ENCODE measurements at regions not wholly inside any gene's neighbourhood (a gene's known extent, or its start where the extent isn't known, plus 50 kb on each side); places are given as distances from the start of the nearest gene placed in this dataset.

GRCh38 chr11:11733246-11733747 is 108.5 kb upstream of the USP47 start:
- H3K4me1 ChIP-seq (ENCODE audit: insufficient read depth, low read length), result no peaks in the 10 kb centered on the region
- H3K36me3 ChIP-seq (ENCODE audit: insufficient read depth, low read length), result no peaks in the 10 kb centered on the region
- no peaks in the 10 kb centered on the region for H3K9me3 ChIP-seq (ENCODE audit: insufficient read depth, low read length, severe bottlenecking)
- no peak overlapping the region for H3K9ac ChIP-seq (ENCODE audit: low read depth, low read length)
- H3K27me3 ChIP-seq (ENCODE audit: insufficient read depth, low read length, poor library complexity), result peaks cover 23% of the 10 kb centered on the region
- DNase-seq (no peak), ATAC-seq (ENCODE audit: insufficient read depth, low read depth) (no peak)
- H3K4me3 ChIP-seq (ENCODE audit: low read depth in 1 of 2, low read length in 2 of 2), result no peak overlapping the region
- no peak for TF ChIP-seq CTCF (IDR thresholded peaks at IDR 0.05; ENCODE audit: borderline replicate concordance, extremely low read depth, low read length, poor library complexity, severe bottlenecking)
- no peak for TF ChIP-seq EZH2 (IDR thresholded peaks at IDR 0.05; ENCODE audit: borderline replicate concordance, low read depth, low read length, severe bottlenecking)
- no peak overlapping the region for H3K27ac ChIP-seq (ENCODE audit: low read length)
- no peak overlapping the region for H2AFZ ChIP-seq (ENCODE audit: low read depth, low read length)
- no peaks in the 10 kb centered on the region for H4K20me1 ChIP-seq (ENCODE audit: insufficient read depth, low read length)
- no peaks in the 10 kb centered on the region for H3K79me2 ChIP-seq (ENCODE audit: insufficient read depth, low read length)
- H3K4me2 ChIP-seq (ENCODE audit: insufficient read depth, low read length), result no peak overlapping the region

- TF ChIP-seq EZH2 (IDR thresholded peaks at IDR 0.05; ENCODE audit: borderline replicate concordance, low read depth, low read length, severe bottlenecking) (no peak), CTCF (IDR thresholded peaks at IDR 0.05; ENCODE audit: borderline replicate concordance, extremely low read depth, low read length, poor library complexity, severe bottlenecking) (no peak)
- H2AFZ ChIP-seq (ENCODE audit: low read depth, low read length), result no peak overlapping the region
- H3K9ac ChIP-seq (ENCODE audit: low read depth, low read length), result no peak overlapping the region
- H3K4me1 ChIP-seq (ENCODE audit: insufficient read depth, low read length), result no peaks in the 10 kb centered on the region
- no peak overlapping the region for H3K4me2 ChIP-seq (ENCODE audit: insufficient read depth, low read length)
- no peaks in the 10 kb centered on the region for H3K36me3 ChIP-seq (ENCODE audit: insufficient read depth, low read length)
- H3K27me3 ChIP-seq (ENCODE audit: insufficient read depth, low read length, poor library complexity), result peaks cover 23% of the 10 kb centered on the region
- DNase-seq (no peak), ATAC-seq (ENCODE audit: insufficient read depth, low read depth) (no peak)
- no peaks in the 10 kb centered on the region for H4K20me1 ChIP-seq (ENCODE audit: insufficient read depth, low read length)
- H3K4me3 ChIP-seq (ENCODE audit: low read depth in 1 of 2, low read length in 2 of 2), result no peak overlapping the region
- no peaks in the 10 kb centered on the region for H3K79me2 ChIP-seq (ENCODE audit: insufficient read depth, low read length)
- no peak overlapping the region for H3K27ac ChIP-seq (ENCODE audit: low read length)
- H3K9me3 ChIP-seq (ENCODE audit: insufficient read depth, low read length, severe bottlenecking), result no peaks in the 10 kb centered on the region
These were observed 109.7 kb upstream of the USP47 start for GRCh38 chr11:11732116-11732515.

GRCh38 chr11:11731311-11732083 is 109.7 kb upstream of the GALNT18 start:
- H3K27ac ChIP-seq (ENCODE audit: low read length), result no peak overlapping the region
- no peak overlapping the region for H3K9ac ChIP-seq (ENCODE audit: low read depth, low read length)
- H3K4me1 ChIP-seq (ENCODE audit: insufficient read depth, low read length), result no peaks in the 10 kb centered on the region
- TF ChIP-seq EZH2 (IDR thresholded peaks at IDR 0.05; ENCODE audit: borderline replicate concordance, low read depth, low read length, severe bottlenecking) (no peak), CTCF (IDR thresholded peaks at IDR 0.05; ENCODE audit: borderline replicate concordance, extremely low read depth, low read length, poor library complexity, severe bottlenecking) (no peak)
- no peaks in the 10 kb centered on the region for H4K20me1 ChIP-seq (ENCODE audit: insufficient read depth, low read length)
- DNase-seq, result no peak
- no peaks in the 10 kb centered on the region for H3K9me3 ChIP-seq (ENCODE audit: insufficient read depth, low read length, severe bottlenecking)
- no peak overlapping the region for H3K4me3 ChIP-seq (ENCODE audit: low read depth in 1 of 2, low read length in 2 of 2)
- ATAC-seq (ENCODE audit: insufficient read depth, low read depth), result no peak
- H3K4me2 ChIP-seq (ENCODE audit: insufficient read depth, low read length), result no peak overlapping the region
- H3K79me2 ChIP-seq (ENCODE audit: insufficient read depth, low read length), result no peaks in the 10 kb centered on the region
- no peaks in the 10 kb centered on the region for H3K36me3 ChIP-seq (ENCODE audit: insufficient read depth, low read length)
- no peak overlapping the region for H2AFZ ChIP-seq (ENCODE audit: low read depth, low read length)
- peaks cover 23% of the 10 kb centered on the region for H3K27me3 ChIP-seq (ENCODE audit: insufficient read depth, low read length, poor library complexity)

All from DND-41 (cell line).